NCI-H345 (cell line): ENCODE measurements at regions not wholly inside any gene's neighbourhood (a gene's known extent, or its start where the extent isn't known, plus 50 kb on each side); places are given as distances from the start of the nearest gene placed in this dataset.

Source experiments
- DNase-seq: peaks from one replicate; lab custom pipeline; 2025; lab: John Stamatoyannopoulos, UW

GRCh38 chr10:84784749-84785148, 456.4 kb downstream of the CCSER2 start:
- DNase-seq: no peak

- DNase-seq: no peak
Measured at GRCh38 chr10:84789026-84789425, 460.6 kb downstream of the CCSER2 start.

- peak; percentile 25 for DNase-seq
Measured at GRCh38 chr10:84798312-84798711, 469.9 kb downstream of the CCSER2 start.

GRCh38 chr10:84801156-84801555, 472.8 kb downstream of the CCSER2 start:
- DNase-seq: no peak

GRCh38 chr10:84801916-84802315, 473.5 kb downstream of the CCSER2 start:
- DNase-seq: no peak

- no peak for DNase-seq
Measured at GRCh38 chr10:84805149-84805548, 476.8 kb downstream of the CCSER2 start.

- DNase-seq: no peak
Measured at GRCh38 chr10:84811113-84811512, 482.7 kb downstream of the CCSER2 start.

GRCh38 chr10:84818961-84819360, 490.6 kb downstream of the CCSER2 start:
- peak; percentile 21 for DNase-seq

GRCh38 chr10:84820120-84820519, 491.7 kb downstream of the CCSER2 start:
- DNase-seq: peak; percentile 20

- no peak for DNase-seq
Measured at GRCh38 chr10:84820596-84820995, 492.2 kb downstream of the CCSER2 start.

GRCh38 chr10:84822931-84823630, 494.7 kb downstream of the CCSER2 start:
- DNase-seq: no peak

GRCh38 chr10:84824525-84824924, 496.1 kb downstream of the CCSER2 start:
- DNase-seq: no peak

- no peak for DNase-seq
Measured at GRCh38 chr10:84825330-84825729, 496.9 kb downstream of the CCSER2 start.

GRCh38 chr10:84826704-84827103, 498.3 kb downstream of the CCSER2 start:
- DNase-seq: no peak

GRCh38 chr10:84829131-84829530, 500.7 kb downstream of the CCSER2 start:
- DNase-seq: no peak

- DNase-seq: peak; percentile 36
Measured at GRCh38 chr10:84837041-84837812, 508.8 kb downstream of the CCSER2 start.

- no peak for DNase-seq
Measured at GRCh38 chr10:84837877-84838276, 509.5 kb downstream of the CCSER2 start.

GRCh38 chr10:84838851-84839250, 510.5 kb downstream of the CCSER2 start:
- DNase-seq: no peak

- no peak for DNase-seq
Measured at GRCh38 chr10:84842593-84842992, 514.2 kb downstream of the CCSER2 start.

- no peak for DNase-seq
Measured at GRCh38 chr10:84844461-84844860, 516.1 kb downstream of the CCSER2 start.

- peak; percentile 27 for DNase-seq
Measured at GRCh38 chr10:84845628-84846261, 517.4 kb downstream of the CCSER2 start.

- no peak for DNase-seq
Measured at GRCh38 chr10:84846658-84847316, 518.4 kb downstream of the CCSER2 start.
